ENCODE measurements at regions not wholly inside any gene's neighbourhood (a gene's known extent, or its start where the extent isn't known, plus 50 kb on each side); places are given as distances from the start of the nearest gene placed in this dataset.
"Not testable (repeated sequence)": the region's sequence is repeated elsewhere in the genome, so short reads cannot be mapped to it uniquely, and the experiment has no call there.

DNA sequence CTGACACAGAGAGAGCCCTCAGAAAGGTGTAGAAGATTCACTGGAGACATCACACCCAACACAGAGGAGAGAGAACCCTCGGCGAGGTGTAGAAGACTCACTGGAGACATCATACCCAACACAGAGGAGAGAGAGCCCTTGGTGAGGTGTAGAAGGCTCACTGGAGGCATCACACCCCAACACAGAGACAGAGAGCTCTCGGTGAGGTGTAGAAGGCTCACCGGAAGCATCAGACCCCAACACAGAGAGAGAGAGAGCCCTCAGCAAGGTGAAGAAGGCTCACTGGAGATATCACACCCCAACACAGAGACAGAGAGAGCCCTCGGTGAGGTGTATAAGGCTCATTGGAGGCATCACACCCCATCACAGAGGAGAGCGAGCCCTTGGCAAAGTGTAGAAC lies 826.5 kb downstream of the UQCRFS1 start:
- DNase-seq (ENCODE audit: low read depth in 2 of 2): no peak

DNA sequence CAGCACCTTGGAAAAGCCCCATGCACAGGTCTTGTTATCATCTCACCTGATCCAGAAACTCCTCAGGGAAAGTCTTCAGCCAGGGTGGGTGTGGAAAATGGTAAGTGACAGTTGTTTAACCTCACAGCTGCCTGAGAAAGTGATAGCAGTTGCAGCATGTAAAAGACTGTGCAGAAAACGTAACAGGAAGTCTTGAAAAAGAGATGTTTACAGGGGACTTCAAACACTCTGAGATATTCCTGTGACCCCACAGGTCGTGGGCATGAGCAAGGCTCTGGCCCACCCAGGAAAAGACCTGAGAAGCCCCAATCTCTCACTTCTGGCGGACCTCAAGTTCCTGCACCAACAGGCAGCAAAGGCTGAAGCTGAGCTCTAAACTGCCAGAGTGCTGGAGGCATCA lies 826.9 kb downstream of the UQCRFS1 start:
- DNase-seq (ENCODE audit: low read depth in 2 of 2): no peak

DNA sequence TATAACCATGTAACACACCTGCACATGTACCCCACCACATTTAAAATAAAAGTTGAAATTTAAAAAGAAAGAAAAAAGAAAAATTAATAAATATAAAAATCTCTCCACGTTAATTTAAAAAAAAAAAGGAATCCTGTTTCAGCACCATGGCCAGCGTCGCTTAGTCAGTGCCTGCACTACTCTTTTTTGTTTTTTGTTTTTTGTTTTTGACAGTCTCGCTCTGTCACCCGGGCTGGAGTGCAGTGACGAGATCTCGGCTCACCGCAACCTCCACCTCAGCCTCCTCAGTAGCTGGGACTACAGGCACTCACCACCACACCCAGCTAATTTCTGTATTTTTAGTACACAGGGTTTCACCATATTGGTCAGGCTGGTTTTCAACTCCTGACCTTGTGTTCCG lies 835.9 kb downstream of the UQCRFS1 start:
- DNase-seq (ENCODE audit: low read depth in 2 of 2): no peak

DNA sequence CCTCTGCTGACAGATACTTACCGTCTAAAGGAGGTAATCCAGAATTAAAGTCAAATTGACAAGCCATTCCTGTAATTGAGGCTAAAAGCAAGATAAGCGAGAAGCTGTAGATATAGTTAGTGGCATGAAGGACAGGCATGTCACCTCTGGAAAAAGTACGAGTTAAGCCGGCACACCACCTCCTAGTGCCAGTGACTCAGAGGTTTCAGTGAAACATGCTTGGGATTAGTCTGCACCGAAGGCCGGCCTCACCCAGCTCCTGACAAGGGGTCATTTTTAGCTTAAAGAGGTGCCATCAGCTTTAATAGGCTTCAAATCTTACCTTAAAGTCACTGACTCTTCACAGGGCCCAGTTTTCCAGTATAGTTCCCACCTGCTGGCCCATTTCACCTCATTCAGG lies 838.0 kb downstream of the UQCRFS1 start:
- no peak for DNase-seq (ENCODE audit: low read depth in 2 of 2)

DNA sequence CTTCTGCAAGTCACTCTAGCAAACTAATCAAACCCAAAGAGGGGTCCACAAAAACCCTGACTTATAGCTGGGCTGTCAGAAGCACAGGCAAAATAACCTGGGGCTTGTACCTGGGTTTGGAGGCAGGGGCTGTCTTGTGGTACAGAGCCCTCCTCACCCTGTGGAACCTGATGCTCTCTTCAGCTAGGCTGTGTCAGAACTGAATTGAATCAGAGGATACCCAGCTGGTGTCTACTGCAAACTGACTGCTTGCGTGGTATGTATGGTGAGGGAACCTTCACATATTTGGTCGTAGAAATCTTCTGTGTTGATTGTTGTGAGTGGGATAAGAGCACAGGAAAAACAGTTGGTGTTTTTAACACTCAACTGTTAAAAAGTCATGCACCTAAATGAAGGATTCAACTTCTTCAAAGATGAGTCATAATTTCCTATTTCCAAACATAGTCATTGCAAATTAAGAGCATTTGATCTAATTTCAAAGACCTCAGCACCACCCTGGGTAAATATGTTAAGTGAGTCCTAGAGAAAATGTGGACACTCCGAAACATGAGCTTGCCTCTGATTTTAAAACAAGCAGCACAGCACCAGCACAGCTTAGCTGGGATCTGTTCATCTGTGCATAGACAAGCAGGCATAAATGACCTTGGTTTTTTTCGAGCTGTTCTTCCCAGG lies 840.2 kb downstream of the UQCRFS1 start:
- no peak for DNase-seq (ENCODE audit: low read depth in 2 of 2)

DNA sequence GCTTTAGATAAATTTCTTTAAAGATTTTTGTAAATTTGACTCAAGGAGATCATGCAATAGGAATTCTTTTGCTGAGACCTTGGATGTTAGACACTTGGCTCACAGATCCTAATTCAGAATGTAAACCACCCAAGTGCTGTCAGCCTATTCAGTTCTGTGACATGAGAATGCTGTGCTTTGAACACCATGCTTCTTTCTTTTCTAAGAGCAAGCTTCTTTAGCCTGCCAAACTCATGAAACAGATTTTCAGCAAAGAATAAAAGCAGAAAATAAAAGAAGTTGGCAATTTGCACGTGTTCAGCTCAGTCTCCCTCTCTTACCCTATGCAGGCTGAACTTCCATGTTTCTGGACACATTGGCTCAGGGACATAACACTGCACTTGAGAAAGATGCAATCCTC lies 845.8 kb downstream of the UQCRFS1 start:
- no peak for DNase-seq (ENCODE audit: low read depth in 2 of 2)

DNA sequence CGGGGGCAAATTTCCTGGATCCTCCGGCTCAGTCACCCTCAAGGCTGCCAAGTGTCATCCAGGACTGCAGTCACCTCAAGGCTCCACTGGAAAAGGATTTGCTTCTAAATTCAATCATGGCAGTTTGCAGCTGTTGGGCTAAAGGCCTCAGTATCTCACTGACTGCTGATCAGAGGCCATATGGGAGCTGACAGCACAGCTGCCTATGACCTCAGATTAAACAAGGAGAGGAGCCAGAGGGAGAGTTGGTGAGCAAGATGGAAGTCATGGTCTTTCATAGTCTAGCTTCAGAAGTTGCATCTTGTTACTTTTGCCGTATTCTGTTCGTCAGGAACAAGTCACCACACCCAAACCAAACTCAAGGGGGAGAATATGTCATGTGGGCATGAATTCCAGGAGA lies 849.7 kb downstream of the UQCRFS1 start:
- DNase-seq (ENCODE audit: low read depth in 2 of 2): no peak

DNA sequence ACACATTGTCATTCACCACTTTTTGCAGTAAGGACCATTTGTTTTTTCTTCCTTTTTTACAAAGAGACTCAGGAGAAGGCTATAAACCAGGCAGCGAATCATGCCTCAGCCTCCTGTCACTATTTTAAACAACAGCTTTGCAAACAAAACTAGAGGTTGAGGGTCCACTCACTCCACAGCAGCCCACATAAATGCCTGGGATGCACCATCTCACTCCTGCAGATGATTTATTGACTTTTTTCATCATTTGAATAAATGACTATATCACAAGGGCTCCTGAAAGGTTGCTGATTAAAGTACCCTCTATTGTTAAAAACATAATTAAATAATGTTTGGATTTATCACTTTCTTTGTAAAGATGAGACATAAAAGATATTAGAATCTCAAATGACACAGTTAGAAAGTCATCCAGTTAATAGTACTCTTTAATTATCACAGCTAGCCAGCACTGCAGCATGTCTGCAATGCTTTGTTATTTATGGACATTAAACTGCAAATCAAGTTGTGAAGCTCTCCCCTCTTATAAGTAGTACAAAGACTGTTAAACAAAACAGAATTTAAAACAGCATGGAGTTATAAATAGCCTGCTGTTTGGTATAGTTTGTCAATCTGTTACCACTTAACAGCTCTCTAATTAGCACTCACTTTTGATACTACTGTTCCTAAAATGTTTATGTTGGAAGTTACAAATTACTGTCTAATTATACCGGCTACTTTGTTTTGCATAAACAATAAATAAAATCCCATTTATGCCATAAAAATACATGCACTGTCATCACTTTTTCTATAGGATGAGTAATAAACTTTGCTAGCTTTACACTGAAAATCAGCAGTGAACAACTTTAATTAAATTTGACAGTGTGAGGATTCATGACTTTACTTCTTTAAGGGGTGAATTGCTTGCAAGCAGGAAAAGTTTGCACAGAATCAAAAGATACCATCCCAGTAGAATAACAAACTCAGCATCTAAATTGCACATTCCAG lies 853.2 kb downstream of the UQCRFS1 start:
- no peak for DNase-seq (ENCODE audit: low read depth in 2 of 2)

DNA sequence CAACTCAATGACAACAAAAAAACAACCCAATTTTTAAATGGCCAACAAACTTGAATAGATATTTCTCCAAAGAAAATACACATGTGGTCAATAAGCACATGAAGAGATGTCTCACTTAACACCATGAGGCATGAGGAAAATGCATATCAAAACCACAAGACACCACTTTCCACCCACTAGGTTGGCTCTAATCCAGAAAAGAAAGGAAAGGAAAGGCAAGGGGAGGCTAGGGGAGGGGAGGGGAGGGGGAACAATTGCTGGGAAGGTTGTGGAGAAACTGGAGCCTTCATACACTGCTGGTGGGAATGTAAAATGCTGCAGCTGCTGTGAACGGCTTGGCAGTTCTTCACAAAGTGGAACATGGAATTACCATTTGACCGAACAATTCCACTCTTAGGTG lies 854.3 kb downstream of the UQCRFS1 start:
- no peak for DNase-seq (ENCODE audit: low read depth in 2 of 2)

DNA sequence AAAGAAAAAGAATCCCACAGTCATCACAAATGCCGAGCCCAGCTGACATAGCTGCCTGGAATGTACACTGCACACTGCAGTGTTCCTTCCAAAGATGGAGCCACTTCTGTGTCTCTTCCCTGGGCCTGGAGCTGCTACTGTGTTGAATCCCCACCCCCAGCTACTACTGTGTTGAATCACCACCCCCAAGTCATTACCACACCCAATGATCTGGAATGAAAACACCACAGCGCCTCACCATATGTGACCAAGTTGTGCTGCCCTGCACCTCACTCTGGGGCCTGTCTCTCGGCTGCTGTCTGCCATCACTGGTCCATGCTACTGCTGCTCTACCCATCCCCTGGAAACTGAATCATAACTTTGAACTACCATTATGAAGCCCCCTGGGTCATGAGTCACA lies 861.2 kb downstream of the UQCRFS1 start:
- DNase-seq (ENCODE audit: low read depth in 2 of 2): no peak

DNA sequence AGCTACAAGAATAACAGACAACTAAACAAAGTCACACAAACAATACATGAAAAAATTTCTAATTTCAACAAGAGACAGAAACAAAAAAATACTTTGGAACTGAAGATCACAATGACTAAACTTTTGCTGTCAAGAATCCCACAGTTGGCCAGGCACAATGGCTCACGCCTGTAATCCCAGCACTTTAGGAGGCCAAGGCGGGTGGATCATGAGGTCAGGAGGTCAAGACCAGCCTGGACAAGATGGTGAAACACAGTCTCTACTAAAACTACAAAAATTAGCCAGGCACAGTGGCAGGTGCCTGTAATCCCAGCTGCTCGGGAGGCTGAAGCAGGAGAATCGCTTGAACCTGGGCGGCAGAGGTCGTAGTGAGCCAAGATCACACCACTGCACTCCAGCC lies 861.6 kb downstream of the UQCRFS1 start:
- DNase-seq (ENCODE audit: low read depth in 2 of 2): not testable (repeated sequence)

DNA sequence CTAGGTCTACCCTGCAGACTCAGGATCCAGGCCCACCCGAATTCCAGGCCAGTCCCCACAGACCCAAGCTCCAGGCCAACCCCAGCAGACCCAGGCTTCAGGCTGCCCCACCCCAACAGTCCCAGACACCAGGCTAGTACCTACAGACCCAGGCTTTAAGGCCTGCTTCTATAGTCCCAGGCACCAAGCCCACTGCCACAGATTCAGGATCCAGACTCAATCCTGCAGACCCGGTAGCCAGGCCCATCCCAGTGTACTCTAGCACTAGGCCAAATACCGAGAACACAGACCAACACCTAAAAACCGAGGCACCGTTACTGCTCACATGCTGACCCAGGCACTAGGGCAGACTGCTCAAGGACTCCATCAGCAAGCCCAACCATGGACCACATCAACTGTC lies 862.3 kb downstream of the UQCRFS1 start:
- no peak for DNase-seq (ENCODE audit: low read depth in 2 of 2)

DNA sequence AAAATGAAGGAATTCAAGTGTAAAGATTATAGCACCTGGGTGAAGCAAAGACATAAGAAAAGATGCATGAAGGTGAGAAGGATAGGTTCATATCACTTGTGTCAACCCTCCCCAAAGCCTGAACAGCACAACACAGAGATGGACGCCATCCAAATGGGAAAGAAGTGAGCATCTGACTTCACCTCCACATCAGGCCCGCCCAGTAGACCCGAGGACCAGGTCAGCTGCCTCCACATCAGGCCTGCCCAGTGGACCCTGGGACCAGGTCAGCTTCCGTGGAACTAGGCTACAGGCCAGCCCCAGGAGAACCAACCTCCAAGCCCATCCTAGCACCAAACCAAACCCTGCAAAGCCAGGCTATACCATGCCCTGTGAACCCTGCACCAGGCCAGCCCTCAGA lies 862.9 kb downstream of the UQCRFS1 start:
- no peak for DNase-seq (ENCODE audit: low read depth in 2 of 2)

DNA sequence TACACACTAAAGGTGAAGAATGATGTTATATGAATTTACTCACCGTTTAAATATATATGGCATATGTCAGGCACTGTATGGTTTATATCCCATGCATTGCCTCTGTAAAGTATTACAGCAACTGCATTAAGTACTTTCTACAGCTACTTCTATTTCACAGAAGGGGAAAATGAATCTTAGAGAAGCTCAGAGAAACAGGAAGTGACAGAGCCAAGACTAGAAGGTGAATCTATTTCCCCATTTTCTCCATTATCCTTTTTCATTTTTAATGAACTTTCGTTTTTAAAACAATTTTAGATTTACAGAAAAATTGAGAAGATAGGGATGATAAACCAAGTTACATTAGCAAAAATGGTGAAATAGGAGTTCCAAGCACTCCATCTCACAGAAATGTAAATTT lies 863.3 kb downstream of the UQCRFS1 start:
- DNase-seq (ENCODE audit: low read depth in 2 of 2): no peak

DNA sequence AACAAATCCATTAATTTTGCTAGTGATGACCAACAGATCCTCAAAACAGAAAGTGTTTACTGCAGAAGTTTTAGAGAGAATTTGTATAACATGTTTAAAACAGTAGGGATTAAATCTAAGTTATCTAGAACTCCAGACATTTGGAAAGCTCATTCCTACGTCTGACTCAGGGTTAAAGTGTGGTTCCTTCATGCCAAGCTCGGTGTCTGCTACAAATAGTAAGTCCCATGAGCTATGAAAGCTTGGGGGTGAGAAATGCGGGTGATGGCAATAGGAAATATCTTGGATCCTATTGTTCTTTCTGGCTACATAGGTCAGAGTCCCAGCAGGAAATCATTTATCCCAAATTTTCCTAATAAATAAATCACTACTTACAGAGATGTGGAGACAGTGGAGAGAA lies 867.1 kb downstream of the UQCRFS1 start:
- no peak for DNase-seq (ENCODE audit: low read depth in 2 of 2)

DNA sequence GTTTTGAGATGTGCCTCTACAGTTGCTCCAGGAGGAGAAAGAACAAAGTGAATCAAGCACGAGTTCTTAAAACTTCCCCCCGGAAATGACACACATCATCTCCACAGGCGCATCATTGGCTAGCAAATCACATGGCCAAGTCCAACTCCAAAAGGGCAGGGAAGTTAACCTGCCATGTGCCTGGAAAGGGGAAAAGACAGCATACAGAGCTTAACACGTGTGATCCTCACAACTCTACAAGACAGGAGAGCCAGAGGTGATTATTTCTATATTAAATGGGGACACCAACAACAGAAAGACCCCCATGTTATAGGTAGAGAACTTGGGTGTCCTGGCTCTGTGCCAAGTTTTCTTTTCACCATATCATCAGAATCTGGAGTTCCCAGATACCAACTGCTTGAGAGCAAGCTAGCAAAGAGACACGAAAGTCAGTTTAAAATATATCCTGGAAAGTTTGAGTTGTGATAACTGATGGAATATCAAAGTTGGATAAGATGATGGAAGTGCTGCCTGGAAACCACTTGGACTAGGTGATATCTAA lies 871.1 kb downstream of the UQCRFS1 start:
- no peak for DNase-seq (ENCODE audit: low read depth in 2 of 2)

DNA sequence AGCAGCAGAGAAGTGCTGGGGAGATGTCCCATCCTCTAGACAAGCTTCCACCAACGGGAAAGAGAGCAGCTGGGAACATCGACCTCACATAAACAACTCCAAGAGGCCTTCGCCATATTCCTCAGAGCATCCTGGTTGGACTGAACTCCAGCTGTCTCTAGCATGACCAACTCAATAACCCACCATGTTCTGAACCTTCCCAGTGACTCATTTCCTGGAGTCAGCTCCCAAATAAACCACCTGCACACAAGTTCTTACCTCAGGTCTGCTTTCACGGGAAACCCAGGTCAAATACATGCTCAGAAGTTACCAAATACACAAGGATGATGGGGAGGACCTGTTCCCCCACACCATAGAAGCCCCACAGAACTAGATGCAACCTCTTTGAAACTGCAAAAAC lies 878.5 kb downstream of the UQCRFS1 start:
- DNase-seq (ENCODE audit: low read depth in 2 of 2): no peak

DNA sequence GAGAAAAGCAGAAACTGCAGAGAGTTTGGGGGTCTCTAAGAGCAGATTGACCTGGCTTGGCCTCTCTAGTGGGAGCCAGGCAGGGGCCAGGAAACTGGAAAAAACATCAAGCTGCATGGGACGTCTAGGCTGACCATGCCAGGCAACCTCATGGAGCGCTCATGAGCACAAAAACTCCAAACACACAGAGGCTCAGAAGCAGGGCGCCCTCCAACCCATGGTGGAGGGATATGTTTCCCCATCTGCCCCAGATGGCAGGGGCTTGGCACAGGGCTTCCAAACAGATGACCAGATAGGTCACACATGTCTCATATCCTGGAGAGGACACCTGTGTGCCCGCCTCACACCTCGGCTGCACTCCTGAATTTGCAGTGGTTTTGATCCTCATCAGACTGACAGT lies 879.0 kb downstream of the UQCRFS1 start:
- DNase-seq (ENCODE audit: low read depth in 2 of 2): no peak

DNA sequence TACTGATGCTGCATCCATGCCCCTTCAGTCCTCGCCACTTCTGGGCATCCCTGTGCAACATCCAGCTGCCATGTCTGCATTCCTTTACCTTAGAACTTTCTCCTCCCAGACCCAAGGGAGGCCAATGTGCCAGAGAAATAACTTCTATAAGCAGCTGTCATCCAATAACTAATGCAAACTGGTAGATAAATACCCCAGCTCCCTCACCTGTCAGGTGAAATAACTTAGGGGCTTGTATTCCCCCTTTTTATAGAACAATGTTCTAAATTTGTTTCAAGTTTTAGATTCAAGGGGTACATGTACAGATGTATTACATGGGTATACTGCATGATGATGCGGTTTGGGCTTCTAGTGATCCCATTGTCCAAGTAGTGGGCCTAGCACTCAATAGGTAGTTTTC lies 880.1 kb downstream of the UQCRFS1 start:
- DNase-seq (ENCODE audit: low read depth in 2 of 2): no peak

DNA sequence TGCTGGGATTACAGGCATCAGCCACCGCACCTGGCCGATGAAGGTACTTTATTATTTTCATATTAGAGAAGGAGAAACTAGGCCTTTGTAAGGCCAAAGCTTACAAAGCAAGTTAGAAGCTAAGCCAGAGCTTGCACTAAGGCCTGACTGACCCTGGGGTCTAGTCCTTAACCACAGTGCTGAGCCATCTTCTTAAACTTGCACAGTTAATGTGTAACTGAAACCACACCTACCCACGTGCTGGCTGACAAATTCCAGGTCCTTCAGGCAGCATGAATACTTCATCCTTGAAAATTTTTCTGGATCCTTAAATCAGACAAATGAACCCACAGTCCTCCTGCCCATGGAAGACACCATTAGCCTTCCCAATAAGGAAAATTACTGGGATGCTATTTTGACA lies 880.6 kb downstream of the UQCRFS1 start:
- no peak for DNase-seq (ENCODE audit: low read depth in 2 of 2)

DNA sequence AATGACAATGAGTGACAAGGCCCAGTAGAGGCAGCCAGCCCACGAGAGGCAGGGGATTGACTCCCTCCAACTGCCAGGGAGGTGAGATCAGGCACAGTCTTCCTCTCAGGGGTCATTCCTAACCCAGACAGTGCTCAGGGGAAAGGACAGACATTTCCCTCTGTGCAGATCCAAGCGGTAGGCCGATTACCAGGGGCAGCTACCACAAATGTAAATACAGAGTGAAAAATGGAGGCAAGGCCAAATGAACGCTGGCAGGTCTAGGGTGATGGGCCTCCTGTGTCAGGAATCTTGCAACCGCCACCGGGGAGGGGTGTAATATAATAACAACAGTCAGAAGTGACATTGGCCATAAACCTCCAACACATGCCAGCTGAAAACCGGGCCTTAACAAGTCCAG lies 881.4 kb downstream of the UQCRFS1 start:
- no peak for DNase-seq (ENCODE audit: low read depth in 2 of 2)

DNA sequence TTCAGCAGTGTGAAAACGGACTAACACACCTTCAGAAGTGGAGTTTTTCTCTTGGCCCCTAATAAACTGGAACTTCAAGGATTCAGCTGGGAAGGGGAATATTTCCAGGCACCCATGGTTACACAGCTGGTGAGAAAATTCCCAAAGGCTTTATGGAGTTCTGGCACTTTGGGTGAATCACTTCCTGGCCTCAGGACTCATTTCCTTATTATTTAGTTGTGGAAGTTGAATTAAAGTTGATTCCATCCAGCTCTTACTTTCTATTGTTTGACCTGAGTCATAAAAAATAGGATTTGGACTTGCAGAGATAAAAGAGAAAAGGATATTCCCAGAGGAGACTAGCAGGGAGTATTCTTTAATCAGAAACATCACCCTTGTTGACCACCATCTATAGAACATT lies 882.1 kb downstream of the UQCRFS1 start:
- DNase-seq (ENCODE audit: low read depth in 2 of 2): no peak

DNA sequence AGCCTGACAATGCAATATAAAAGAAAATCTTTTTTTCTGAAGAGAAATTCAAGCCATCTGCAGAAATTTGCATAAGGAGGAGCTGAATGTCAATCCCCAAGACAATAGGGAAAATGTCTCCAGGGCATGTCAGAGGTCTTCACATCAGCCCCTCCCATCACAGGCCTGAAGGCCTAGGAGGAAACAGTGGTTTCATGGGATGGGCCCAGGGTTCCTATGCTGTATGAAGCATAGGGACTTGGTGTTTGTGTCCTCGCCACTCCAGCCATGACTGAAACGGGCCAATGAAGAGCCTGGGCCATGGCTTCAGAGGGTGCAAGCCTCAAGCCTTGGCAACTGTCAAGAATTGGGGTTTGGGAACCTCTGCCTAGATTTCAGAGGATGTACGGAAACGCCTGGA lies 883.5 kb downstream of the UQCRFS1 start:
- DNase-seq (ENCODE audit: low read depth in 2 of 2): no peak
